Epithelial cell of esophagus (primary cell): ENCODE measurements at regions not wholly inside any gene's neighbourhood (a gene's known extent, or its start where the extent isn't known, plus 50 kb on each side); places are given as distances from the start of the nearest gene placed in this dataset.
A peak's percentile ranks its signal among the peaks of the same experiment; 100 is the strongest.

Source experiments
- DNase-seq: peaks from one replicate; pipeline ENCODE4 v3.0.0; 2010; ENCODE audit warnings: low read depth
- H3K4me3 ChIP-seq: 2 replicates; pipeline ENCODE4 v1.5.1; 2011; ENCODE audit warnings: mild to moderate bottlenecking, low read length, control low read depth
- CTCF ChIP-seq: IDR thresholded peaks from 2 replicates; pipeline ENCODE4 v1.5.1; 2011; ENCODE audit warnings: low read depth, mild to moderate bottlenecking, low read length, control low read depth, inconsistent platforms; ENCODE audit not compliant: insufficient read depth; ENCODE audit errors: missing control alignments

- TF ChIP-seq CTCF: no peak
- H3K4me3 ChIP-seq: no peak overlapping the region
- no peak for DNase-seq
Measured at GRCh38 chr10:3245395-3245794, 72.8 kb upstream of the PITRM1 start.

GRCh38 chr10:3241967-3242650, 69.5 kb upstream of the PITRM1 start:
- DNase-seq: no peak
- TF ChIP-seq CTCF: no peak
- H3K4me3 ChIP-seq: no peak overlapping the region

GRCh38 chr10:3241274-3241921, 68.8 kb upstream of the PITRM1 start:
- no peak overlapping the region for H3K4me3 ChIP-seq
- TF ChIP-seq CTCF: no peak
- DNase-seq: peak; percentile 6

- H3K4me3 ChIP-seq: no peak overlapping the region
- no peak for DNase-seq
- no peak for TF ChIP-seq CTCF
Measured at GRCh38 chr10:3239920-3240894, 67.6 kb upstream of the PITRM1 start.

GRCh38 chr10:3239066-3239919, 66.7 kb upstream of the PITRM1 start:
- TF ChIP-seq CTCF: peak; percentile 94
- no peak overlapping the region for H3K4me3 ChIP-seq
- peak; percentile 74 for DNase-seq

GRCh38 chr10:3238115-3238871, 65.7 kb upstream of the PITRM1 start:
- no peak overlapping the region for H3K4me3 ChIP-seq
- DNase-seq: no peak
- no peak for TF ChIP-seq CTCF
